Erythroblast (primary cell): ENCODE measurements at regions not wholly inside any gene's neighbourhood (a gene's known extent, or its start where the extent isn't known, plus 50 kb on each side); places are given as distances from the start of the nearest gene placed in this dataset.

Experiments
- GATA1 ChIP-seq: IDR thresholded peaks from 2 replicates; pipeline ENCODE4 v1.6.1; 2011; ENCODE audit warnings: low read depth, mild to moderate bottlenecking, control low read depth, low read length, moderate library complexity
- POLR2A ChIP-seq: IDR thresholded peaks from 2 replicates; pipeline ENCODE4 v1.6.1; 2011; ENCODE audit warnings: mild to moderate bottlenecking, low read length

DNA sequence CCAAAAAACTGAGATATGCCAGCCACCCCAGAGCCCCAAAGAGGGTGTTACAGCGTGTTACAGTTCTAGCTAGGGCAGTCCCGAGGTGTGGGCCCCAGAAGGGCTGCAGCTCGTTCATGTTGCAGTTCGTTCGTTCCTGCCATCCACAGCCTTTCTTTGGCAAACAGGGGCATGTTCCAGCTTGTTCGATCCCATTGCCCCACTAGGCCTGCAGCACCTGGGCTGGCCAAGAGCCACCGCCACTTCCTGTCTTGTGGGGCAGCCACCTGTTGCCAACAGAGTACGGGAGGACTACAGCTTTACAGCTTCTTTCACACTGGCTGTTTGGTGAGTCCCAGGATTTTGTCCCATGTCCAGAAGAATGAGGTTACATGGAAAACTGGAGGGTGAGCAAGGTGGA, 198.1 kb downstream of the MMUT start:
- no peak for TF ChIP-seq POLR2A
- TF ChIP-seq GATA1: no peak
